ENCODE measurements at regions not wholly inside any gene's neighbourhood (a gene's known extent, or its start where the extent isn't known, plus 50 kb on each side); places are given as distances from the start of the nearest gene placed in this dataset.
"Not testable (repeated sequence)": the region's sequence is repeated elsewhere in the genome, so short reads cannot be mapped to it uniquely, and the experiment has no call there.

DNA sequence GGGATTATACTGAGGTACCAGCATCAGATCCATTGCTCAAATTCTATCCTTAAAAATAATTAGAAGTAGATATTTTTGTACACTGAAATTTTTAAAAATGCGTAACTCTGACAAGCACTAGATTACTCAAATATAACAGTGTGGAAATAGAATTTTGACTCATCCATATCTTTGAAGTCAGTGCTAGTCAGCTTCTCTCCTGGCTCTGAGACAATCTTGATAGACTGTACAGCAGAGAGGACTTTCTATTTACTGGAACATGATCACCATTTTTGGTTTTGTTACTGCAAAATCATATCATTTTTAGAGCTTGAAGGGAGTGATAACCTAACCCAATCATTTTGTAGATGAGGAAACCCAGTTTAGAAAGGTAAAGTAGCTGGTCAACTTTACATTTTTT lies 195.0 kb downstream of the MTERF1 start:
- Histone ChIP-seq H3K36me3 (ENCODE audit: insufficient read depth, low read depth, low read length) (no peaks in the 10 kb centered on the region), H3K4me3 (ENCODE audit: low read length) (no peak overlapping the region), H3K27me3 (ENCODE audit: insufficient read depth, low read length) (no peaks in the 10 kb centered on the region), H3K9ac (ENCODE audit: low read depth, low read length) (no peak overlapping the region), H3K27ac (ENCODE audit: low read length) (no peak overlapping the region), H3K9me3 (ENCODE audit: insufficient read depth, low read depth, low read length) (peaks cover 21% of the 10 kb centered on the region), H3K4me1 (ENCODE audit: insufficient read depth, low read length) (no peaks in the 10 kb centered on the region)

DNA sequence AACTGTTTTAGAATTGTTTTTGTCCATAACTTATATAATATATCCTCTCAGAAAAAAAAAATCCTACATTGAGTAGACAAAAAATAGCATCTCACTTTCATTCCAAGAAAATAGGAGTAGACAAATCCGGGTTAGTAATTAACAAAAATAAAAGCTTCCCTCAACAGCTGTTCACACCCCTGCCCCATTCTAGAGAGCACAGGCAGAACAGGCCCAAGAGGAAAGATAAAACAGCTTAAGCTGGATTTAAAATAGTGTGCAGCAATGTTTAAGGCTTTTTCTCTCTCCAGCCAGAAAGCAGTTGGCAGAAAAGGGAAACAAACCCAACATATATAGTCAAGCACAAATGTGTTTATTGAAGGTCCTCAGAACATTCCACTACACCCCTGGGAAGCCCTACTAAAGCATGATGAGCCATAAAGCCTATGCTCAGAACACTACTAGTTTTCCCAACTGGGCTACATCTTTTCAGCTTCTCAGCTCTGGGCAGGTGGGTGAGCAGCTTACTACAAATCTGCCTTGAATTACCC lies 189.9 kb downstream of the MTERF1 start:
- H3K4me1 ChIP-seq (ENCODE audit: insufficient read depth, low read length), result peaks cover 18% of the 10 kb centered on the region
- H3K4me3 ChIP-seq (ENCODE audit: low read length), result no peak overlapping the region
- H3K36me3 ChIP-seq (ENCODE audit: insufficient read depth, low read depth, low read length), result no peaks in the 10 kb centered on the region
- H3K27me3 ChIP-seq (ENCODE audit: insufficient read depth, low read length), result no peaks in the 10 kb centered on the region
- no peak overlapping the region for H3K9ac ChIP-seq (ENCODE audit: low read depth, low read length)
- H3K27ac ChIP-seq (ENCODE audit: low read length), result no peak overlapping the region
- no peaks in the 10 kb centered on the region for H3K9me3 ChIP-seq (ENCODE audit: insufficient read depth, low read depth, low read length)

DNA sequence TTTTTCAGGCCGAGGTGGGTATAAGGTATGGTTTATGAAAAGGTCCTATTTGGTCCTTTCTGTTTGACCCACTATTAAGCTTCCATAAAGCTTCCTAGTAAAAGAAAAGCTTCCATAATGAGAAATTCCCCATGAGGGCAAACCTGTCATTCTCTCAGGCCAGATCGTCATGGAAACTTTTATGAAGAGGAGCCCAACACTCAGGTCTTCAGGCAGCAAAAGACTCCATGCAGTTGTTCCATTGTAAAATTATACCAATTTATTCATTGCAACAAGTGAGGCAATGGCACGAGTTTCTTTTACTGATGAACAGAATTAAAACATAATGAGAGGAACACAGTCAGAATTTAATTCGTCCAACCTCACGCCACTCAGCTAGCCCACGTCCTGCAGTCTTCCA lies 188.6 kb downstream of the MTERF1 start:
- Histone ChIP-seq H3K27me3 (ENCODE audit: insufficient read depth, low read length) (no peaks in the 10 kb centered on the region), H3K4me1 (ENCODE audit: insufficient read depth, low read length) (peaks cover 18% of the 10 kb centered on the region), H3K9ac (ENCODE audit: low read depth, low read length) (no peak overlapping the region), H3K9me3 (ENCODE audit: insufficient read depth, low read depth, low read length) (no peaks in the 10 kb centered on the region), H3K36me3 (ENCODE audit: insufficient read depth, low read depth, low read length) (no peaks in the 10 kb centered on the region), H3K27ac (ENCODE audit: low read length) (no peak overlapping the region), H3K4me3 (ENCODE audit: low read length) (no peak overlapping the region)

DNA sequence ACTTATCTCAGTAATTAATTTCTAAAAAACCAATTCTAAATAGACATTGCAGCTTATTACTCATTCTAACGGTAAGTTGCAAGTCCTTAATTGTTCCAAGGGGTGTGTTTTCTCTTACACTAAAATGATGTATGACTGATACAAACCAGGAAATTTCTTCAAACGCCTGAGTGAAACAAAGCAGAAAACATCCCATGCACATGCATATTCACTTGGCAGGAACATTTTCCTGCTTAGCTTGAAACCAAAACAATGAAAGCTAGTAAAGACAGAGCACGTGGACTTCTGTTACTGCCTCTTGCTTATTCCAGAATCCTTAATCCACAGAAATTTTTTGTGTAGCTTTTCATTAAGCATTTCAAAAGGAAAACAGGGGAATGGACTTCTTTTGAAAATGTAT lies 187.7 kb downstream of the MTERF1 start:
- Histone ChIP-seq H3K9me3 (ENCODE audit: insufficient read depth, low read depth, low read length) (no peaks in the 10 kb centered on the region), H3K9ac (ENCODE audit: low read depth, low read length) (no peak overlapping the region), H3K4me1 (ENCODE audit: insufficient read depth, low read length) (peaks cover 18% of the 10 kb centered on the region), H3K27me3 (ENCODE audit: insufficient read depth, low read length) (no peaks in the 10 kb centered on the region), H3K27ac (ENCODE audit: low read length) (no peak overlapping the region), H3K4me3 (ENCODE audit: low read length) (peak overlapping the region; percentile 33; the same call in 1 of the 2 replicates), H3K36me3 (ENCODE audit: insufficient read depth, low read depth, low read length) (no peaks in the 10 kb centered on the region)

DNA sequence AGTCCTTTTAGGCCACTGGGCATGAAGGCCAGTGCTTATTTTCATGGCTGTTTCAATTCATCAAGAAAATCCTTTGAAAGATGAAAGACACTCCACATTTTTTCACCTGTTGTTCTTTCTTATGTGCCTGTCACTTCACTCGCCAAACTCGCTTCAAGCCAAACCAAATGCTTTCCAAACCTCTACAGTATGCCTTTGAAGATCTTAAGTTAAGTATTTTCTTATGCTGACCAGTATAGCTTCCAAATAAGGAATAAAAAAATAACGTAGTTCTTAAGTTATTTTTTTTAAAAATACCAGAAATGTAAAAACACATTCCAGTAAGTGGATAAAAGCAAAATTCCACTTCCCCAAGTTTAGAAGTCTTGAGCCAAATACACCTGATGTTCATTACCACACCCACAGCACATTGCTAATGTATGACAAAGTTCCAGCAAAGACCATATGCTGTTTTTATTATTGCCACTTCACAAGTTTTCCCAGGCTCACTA lies 186.1 kb downstream of the MTERF1 start:
- Histone ChIP-seq H3K27ac (ENCODE audit: low read length) (no peak overlapping the region), H3K27me3 (ENCODE audit: insufficient read depth, low read length) (no peaks in the 10 kb centered on the region), H3K9me3 (ENCODE audit: insufficient read depth, low read depth, low read length) (no peaks in the 10 kb centered on the region; the same call in 1 of the 2 replicates), H3K9ac (ENCODE audit: low read depth, low read length) (no peak overlapping the region), H3K4me1 (ENCODE audit: insufficient read depth, low read length) (peaks cover 18% of the 10 kb centered on the region), H3K4me3 (ENCODE audit: low read length) (no peak overlapping the region), H3K36me3 (ENCODE audit: insufficient read depth, low read depth, low read length) (no peaks in the 10 kb centered on the region)

DNA sequence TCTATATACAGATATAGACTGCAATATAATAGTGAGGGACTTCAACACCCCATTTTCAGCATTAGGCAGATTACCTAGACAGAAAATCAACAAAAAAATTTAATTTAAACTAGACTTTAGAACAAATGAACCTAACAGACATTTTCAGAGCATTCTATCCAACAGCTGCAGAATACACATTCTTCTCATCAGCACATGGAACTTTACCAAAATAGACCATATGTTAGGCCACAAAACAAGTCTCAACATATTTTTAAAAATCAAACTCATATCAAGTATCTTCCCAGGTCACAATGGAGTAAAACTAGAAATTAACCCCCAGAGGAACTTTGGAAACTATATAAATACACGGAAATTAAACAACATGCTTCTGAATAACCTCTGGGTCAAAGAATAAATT lies 169.6 kb downstream of the MTERF1 start:
- H3K4me1 ChIP-seq (ENCODE audit: insufficient read depth, low read length), result no peaks in the 10 kb centered on the region
- no peak overlapping the region for H3K4me3 ChIP-seq (ENCODE audit: low read length)
- H3K9me3 ChIP-seq (ENCODE audit: insufficient read depth, low read depth, low read length), result no peaks in the 10 kb centered on the region
- no peak overlapping the region for H3K9ac ChIP-seq (ENCODE audit: low read depth, low read length)
- no peaks in the 10 kb centered on the region for H3K27me3 ChIP-seq (ENCODE audit: insufficient read depth, low read length)
- no peaks in the 10 kb centered on the region for H3K36me3 ChIP-seq (ENCODE audit: insufficient read depth, low read depth, low read length)
- no peak overlapping the region for H3K27ac ChIP-seq (ENCODE audit: low read length)

DNA sequence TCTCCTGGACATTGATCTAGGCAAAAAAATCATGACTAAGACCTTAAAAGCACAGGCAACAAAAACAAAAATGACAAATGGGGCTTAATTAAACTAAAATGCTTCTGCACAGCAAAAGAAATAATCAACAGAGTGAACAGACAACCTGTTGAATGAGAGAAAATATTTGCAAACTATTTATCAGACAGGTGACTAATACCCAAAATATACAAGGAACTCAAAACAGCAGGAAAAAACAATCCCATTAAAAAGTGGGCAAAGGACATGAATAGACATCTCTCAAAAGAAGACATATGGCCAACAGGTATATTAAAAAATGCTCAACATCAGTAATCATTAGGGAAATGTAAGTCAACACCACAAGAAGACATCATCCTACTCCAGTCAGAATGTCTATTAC lies 166.8 kb downstream of the MTERF1 start:
- Histone ChIP-seq H3K9me3 (ENCODE audit: insufficient read depth, low read depth, low read length) (no peaks in the 10 kb centered on the region), H3K4me3 (ENCODE audit: low read length) (no peak overlapping the region), H3K4me1 (ENCODE audit: insufficient read depth, low read length) (no peaks in the 10 kb centered on the region; the same call in 1 of the 2 replicates), H3K36me3 (ENCODE audit: insufficient read depth, low read depth, low read length) (no peaks in the 10 kb centered on the region), H3K9ac (ENCODE audit: low read depth, low read length) (no peak overlapping the region), H3K27ac (ENCODE audit: low read length) (no peak overlapping the region), H3K27me3 (ENCODE audit: insufficient read depth, low read length) (no peaks in the 10 kb centered on the region)

DNA sequence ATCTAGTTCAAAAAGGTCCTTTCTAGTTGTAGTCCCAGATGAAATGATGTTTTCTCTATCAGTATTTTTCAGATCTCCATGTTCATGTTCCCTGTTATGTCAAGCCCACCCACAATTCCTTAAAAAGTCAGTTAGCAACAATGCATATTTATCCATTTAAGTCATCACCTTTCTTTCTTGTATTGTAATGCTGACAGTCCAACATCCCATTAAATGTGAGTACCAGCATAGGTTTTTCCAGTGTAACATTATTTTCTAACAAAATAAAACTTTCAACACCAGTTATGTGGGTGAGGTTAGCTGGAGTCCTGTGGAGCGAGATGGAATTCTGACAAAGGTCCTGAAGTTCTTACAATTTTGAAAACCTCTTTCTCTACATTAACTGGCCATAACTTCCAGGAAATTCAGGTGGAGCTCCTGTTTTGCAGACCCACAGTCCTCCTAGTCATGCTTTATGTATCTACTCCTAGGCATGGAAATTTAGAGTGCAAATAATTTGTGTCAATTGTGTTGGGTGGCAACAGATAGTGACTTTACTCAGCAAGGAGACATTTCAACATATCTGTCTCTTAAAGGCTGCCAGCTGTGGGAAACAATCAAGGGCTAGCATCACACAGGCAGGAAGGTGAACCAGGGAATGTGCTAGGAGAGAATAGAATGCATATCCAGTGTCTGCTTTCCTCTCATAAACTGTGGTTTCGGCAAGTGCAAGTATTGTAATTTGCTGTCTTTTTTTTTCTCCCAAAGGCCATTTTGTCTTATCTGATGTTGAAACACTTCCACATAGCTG lies 162.6 kb downstream of the MTERF1 start:
- H3K9ac ChIP-seq (ENCODE audit: low read depth, low read length), result no peak overlapping the region
- no peaks in the 10 kb centered on the region for H3K9me3 ChIP-seq (ENCODE audit: insufficient read depth, low read depth, low read length)
- no peaks in the 10 kb centered on the region for H3K36me3 ChIP-seq (ENCODE audit: insufficient read depth, low read depth, low read length)
- no peaks in the 10 kb centered on the region for H3K27me3 ChIP-seq (ENCODE audit: insufficient read depth, low read length)
- H3K4me3 ChIP-seq (ENCODE audit: low read length), result no peak overlapping the region
- H3K4me1 ChIP-seq (ENCODE audit: insufficient read depth, low read length), result no peaks in the 10 kb centered on the region; the same call in 1 of the 2 replicates
- no peak overlapping the region for H3K27ac ChIP-seq (ENCODE audit: low read length)

DNA sequence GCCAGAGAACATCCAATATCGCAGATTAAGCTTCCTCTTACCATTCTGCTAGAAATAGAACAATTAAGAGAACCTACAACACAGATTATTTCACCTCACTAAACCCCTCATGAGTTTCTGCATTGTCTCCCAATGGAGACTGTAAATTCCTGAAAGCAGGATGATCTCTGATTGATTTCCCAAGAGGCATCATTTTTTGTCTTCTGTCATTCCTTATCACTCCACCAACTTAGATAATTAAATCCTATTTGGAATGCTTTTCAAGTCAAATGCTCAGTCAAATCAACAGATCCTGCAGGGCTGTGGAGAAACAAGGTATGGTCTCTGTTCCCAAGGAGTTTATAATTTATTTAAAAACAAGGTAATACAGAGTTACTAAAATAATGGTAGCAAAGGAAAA lies 161.5 kb downstream of the MTERF1 start:
- Histone ChIP-seq H3K4me3 (ENCODE audit: low read length) (no peak overlapping the region), H3K27me3 (ENCODE audit: insufficient read depth, low read length) (no peaks in the 10 kb centered on the region), H3K9me3 (ENCODE audit: insufficient read depth, low read depth, low read length) (no peaks in the 10 kb centered on the region), H3K9ac (ENCODE audit: low read depth, low read length) (no peak overlapping the region), H3K36me3 (ENCODE audit: insufficient read depth, low read depth, low read length) (no peaks in the 10 kb centered on the region), H3K27ac (ENCODE audit: low read length) (no peak overlapping the region), H3K4me1 (ENCODE audit: insufficient read depth, low read length) (no peaks in the 10 kb centered on the region; the same call in 1 of the 2 replicates)

DNA sequence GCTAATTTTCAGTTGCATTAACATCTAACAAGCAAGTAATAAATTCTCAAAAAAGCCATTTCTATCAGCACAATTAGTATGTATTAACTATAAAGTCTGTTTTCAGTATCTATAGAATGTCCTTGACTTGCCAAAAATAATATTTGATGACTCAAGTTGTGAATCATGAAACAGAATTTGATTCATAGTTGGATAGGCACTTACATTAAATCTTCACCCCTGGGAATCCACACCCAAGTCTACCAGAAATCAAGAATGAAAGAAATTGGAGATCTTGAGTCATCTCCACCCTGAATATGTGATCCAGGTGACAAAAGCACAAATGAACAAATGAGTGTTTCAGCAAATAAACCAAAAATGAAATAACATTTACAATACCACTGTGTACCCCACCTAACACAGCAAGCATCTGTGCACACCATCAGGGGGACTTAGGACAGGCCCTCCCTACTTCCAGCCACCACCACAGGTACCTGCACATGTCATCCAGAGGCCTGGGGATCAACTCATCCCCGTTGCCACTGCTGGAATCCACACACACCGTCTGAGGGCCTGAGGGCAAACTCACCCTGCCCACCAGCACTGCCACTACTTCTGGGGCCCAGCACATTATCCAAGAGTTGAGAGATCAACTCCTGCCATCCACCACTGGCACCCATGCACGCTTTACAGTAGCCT lies 160.1 kb downstream of the MTERF1 start:
- Histone ChIP-seq H3K27me3 (ENCODE audit: insufficient read depth, low read length) (no peaks in the 10 kb centered on the region), H3K4me1 (ENCODE audit: insufficient read depth, low read length) (no peaks in the 10 kb centered on the region; the same call in 1 of the 2 replicates), H3K4me3 (ENCODE audit: low read length) (no peak overlapping the region), H3K36me3 (ENCODE audit: insufficient read depth, low read depth, low read length) (no peaks in the 10 kb centered on the region), H3K27ac (ENCODE audit: low read length) (no peak overlapping the region), H3K9ac (ENCODE audit: low read depth, low read length) (no peak overlapping the region), H3K9me3 (ENCODE audit: insufficient read depth, low read depth, low read length) (no peaks in the 10 kb centered on the region)

DNA sequence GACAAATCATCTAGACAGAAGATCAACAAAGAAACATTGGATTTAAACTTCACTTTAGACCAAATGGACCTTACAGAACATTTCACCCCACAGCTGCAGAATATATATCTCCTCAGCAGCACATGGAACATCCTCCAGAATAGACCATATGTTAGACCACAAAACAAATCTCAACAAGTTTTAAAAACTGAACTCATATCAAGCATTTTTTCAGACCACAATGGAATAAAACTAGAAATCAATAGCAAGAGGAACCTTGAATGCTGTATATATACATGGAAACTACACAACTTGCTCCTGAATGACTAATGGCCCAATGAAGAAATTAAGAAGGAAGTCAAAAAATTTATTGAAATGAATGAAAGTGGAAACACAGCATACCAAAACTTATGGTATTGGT lies 157.7 kb downstream of the MTERF1 start:
- H3K4me3 ChIP-seq (ENCODE audit: low read length), result no peak overlapping the region
- H3K4me1 ChIP-seq (ENCODE audit: insufficient read depth, low read length), result no peaks in the 10 kb centered on the region; the same call in 1 of the 2 replicates
- no peak overlapping the region for H3K9ac ChIP-seq (ENCODE audit: low read depth, low read length)
- no peaks in the 10 kb centered on the region for H3K36me3 ChIP-seq (ENCODE audit: insufficient read depth, low read depth, low read length)
- H3K9me3 ChIP-seq (ENCODE audit: insufficient read depth, low read depth, low read length), result no peaks in the 10 kb centered on the region
- H3K27ac ChIP-seq (ENCODE audit: low read length), result no peak overlapping the region
- H3K27me3 ChIP-seq (ENCODE audit: insufficient read depth, low read length), result no peaks in the 10 kb centered on the region

DNA sequence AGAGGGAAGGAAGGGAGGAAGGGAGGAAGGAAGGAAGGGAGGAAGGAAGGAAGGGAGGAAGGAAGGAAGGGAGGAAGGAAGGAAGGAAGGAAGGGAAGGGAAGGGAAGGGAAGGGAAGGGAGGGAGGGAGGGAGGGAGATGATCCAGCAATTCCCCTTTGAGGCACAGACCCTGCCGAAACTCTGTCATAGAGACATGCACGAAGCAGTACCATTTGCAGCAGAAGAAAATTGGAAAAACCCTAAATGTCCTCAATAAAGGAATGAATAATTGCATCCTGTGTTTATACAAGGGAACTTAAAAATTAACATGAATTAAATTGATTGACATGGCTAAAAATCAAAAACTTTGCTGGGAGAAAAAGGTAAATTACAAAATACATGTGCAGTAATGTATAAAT lies 151.5 kb downstream of the MTERF1 start:
- not testable (repeated sequence) for H3K4me1 ChIP-seq (ENCODE audit: insufficient read depth, low read length); H3K9me3 ChIP-seq (ENCODE audit: insufficient read depth, low read depth, low read length); H3K27me3 ChIP-seq (ENCODE audit: insufficient read depth, low read length); H3K9ac ChIP-seq (ENCODE audit: low read depth, low read length); H3K36me3 ChIP-seq (ENCODE audit: insufficient read depth, low read depth, low read length); H3K4me3 ChIP-seq (ENCODE audit: low read length); H3K27ac ChIP-seq (ENCODE audit: low read length)

Data from iPS-20b (cell line).